ENCODE measurements at regions not wholly inside any gene's neighbourhood (a gene's known extent, or its start where the extent isn't known, plus 50 kb on each side); places are given as distances from the start of the nearest gene placed in this dataset.

DNA sequence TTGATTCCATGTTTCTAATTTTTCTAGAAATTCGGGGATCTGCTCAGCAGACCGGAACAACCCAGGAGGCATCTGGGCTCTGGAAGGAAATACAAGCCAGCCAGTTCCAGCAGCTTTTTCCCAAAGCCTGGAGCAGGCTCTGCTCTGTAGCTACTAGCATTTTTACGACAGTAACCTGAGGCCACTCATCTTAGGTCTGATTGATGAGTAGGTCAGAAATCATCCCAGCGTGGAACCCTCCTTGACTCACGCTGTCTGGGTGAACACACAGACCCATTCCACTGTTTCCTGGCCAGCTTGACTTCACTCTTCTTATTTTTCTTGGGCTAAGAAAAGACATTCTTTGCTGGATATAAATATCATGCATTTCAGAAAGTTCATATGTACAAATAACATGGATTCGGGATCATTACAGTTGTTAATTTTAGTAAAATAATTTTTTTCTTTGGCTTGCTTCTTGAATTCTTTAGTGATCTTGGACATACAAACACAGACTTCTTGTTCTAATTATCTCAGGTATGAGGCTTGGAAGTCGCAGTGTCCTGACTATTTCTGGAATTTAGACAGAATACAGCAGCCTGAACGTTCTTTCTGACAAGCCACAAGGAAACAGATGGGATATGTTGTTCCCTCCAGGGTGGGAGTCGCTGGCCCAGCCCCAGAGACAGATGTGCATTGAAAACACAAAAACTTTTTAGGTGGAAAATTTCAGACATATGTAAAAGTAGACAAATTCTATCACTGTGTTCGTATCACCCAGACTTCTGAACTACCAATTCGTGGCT lies 54.6 kb upstream of the PITRM1 start:
- intact Hi-C loops (cut with micrococcal nuclease) (no loop called here), dilution Hi-C loops (cut with MboI; ENCODE audit: extremely low pct_ligation_motif_present, low sequenced_read_pairs) (no loop called here)
- Histone ChIP-seq H3K9me3 (replicated peaks; ENCODE audit: control insufficient read depth, insufficient read depth, low read length) (no peaks in the 10 kb centered on the region), H3K36me3 (ENCODE audit: control insufficient read depth in 2 of 2, extremely low read depth in 1 of 2, insufficient read depth in 2 of 2, low read length in 2 of 2) (no peaks in the 10 kb centered on the region), H3K79me2 (ENCODE audit: control insufficient read depth, insufficient read depth, low read length) (no peaks in the 10 kb centered on the region), H3K9me1 (replicated peaks; ENCODE audit: control insufficient read depth, extremely low read depth, insufficient read depth, low read length) (no peaks in the 10 kb centered on the region), H4K20me1 (replicated peaks; ENCODE audit: control insufficient read depth, extremely low read depth, insufficient read depth, low read length) (no peaks in the 10 kb centered on the region), H3K27ac (ENCODE audit: insufficient read depth, low read depth, low read length) (no peak overlapping the region), H3K4me1 (ENCODE audit: control insufficient read depth, extremely low read depth, insufficient read depth, low read length) (peaks cover 3% of the 10 kb centered on the region), H3K27me3 (ENCODE audit: control insufficient read depth in 2 of 2, insufficient read depth in 2 of 2, low read length in 2 of 2) (no peaks in the 10 kb centered on the region), H3K4me2 (ENCODE audit: insufficient read depth, low read length) (no peak overlapping the region), H2AFZ (ENCODE audit: low read depth, low read length) (no peak overlapping the region), H3K4me3 (replicated peaks in 1 of 3; ENCODE audit: insufficient read depth in 1 of 3, low read depth in 1 of 3, low read length in 3 of 3) (no peak overlapping the region), H3K9ac (replicated peaks; ENCODE audit: extremely low read depth, insufficient read depth, low read length) (no peak overlapping the region)
- no TSS peak for BruUV-seq (replicated peaks)
- FAIRE-seq (no peak), DNase-seq (ENCODE audit: low read depth, low spot score) (no peak)
- ChIA-PET CTCF (interaction anchor here (0.7 to 1.1 kb wide), 2 partner anchors 13 to 29 kb away, joined by 3 to 5 read pairs; no protein-coding TSS in a partner anchor), POLR2A (no interaction called here)
- TF ChIP-seq, protein P1, sequence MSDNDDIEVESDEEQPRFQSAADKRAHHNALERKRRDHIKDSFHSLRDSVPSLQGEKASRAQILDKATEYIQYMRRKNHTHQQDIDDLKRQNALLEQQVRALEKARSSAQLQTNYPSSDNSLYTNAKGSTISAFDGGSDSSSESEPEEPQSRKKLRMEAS (IDR thresholded peaks at IDR 0.05; ENCODE audit: insufficient read depth, insufficient read length): no peak
- TF ChIP-seq POLR2AphosphoS5 (IDR thresholded peaks at IDR 0.05; ENCODE audit: insufficient read depth, low read depth, low read length) (no peak), POLR2A (IDR thresholded peaks at IDR 0.05; ENCODE audit: low read depth, low read length) (no peak)

DNA sequence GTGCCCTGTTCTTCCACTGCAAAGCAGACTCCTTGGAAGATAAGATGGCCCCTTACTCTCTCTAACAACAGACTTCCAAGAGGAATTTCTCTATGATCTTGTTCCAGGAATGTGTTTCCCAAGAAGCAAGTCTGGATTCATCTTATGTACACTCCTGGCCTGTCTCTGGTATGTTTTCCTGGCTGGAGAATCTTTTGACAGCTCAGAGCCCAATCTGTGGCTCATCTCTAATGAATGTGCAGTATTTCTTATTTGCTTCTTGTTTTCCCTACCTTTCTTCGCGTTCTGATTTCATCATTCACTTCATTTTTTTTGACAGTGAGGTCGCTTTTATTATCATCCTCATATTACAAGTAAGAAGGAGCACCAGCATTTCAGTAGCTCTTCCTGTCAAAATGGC lies 53.0 kb upstream of the PITRM1 start:
- intact Hi-C loops (cut with micrococcal nuclease) (no loop called here), dilution Hi-C loops (cut with MboI; ENCODE audit: extremely low pct_ligation_motif_present, low sequenced_read_pairs) (no loop called here)
- Histone ChIP-seq H3K4me2 (ENCODE audit: insufficient read depth, low read length) (no peak overlapping the region), H3K4me1 (ENCODE audit: control insufficient read depth, extremely low read depth, insufficient read depth, low read length) (peaks cover 9% of the 10 kb centered on the region), H4K20me1 (replicated peaks; ENCODE audit: control insufficient read depth, extremely low read depth, insufficient read depth, low read length) (no peaks in the 10 kb centered on the region), H3K4me3 (replicated peaks in 1 of 3; ENCODE audit: insufficient read depth in 1 of 3, low read depth in 1 of 3, low read length in 3 of 3) (no peak overlapping the region), H3K9me1 (replicated peaks; ENCODE audit: control insufficient read depth, extremely low read depth, insufficient read depth, low read length) (no peaks in the 10 kb centered on the region), H3K9me3 (replicated peaks; ENCODE audit: control insufficient read depth, insufficient read depth, low read length) (no peaks in the 10 kb centered on the region), H3K36me3 (ENCODE audit: control insufficient read depth in 2 of 2, extremely low read depth in 1 of 2, insufficient read depth in 2 of 2, low read length in 2 of 2) (no peaks in the 10 kb centered on the region), H3K27me3 (ENCODE audit: control insufficient read depth in 2 of 2, insufficient read depth in 2 of 2, low read length in 2 of 2) (no peaks in the 10 kb centered on the region), H3K9ac (replicated peaks; ENCODE audit: extremely low read depth, insufficient read depth, low read length) (no peak overlapping the region), H2AFZ (ENCODE audit: low read depth, low read length) (no peak overlapping the region), H3K27ac (ENCODE audit: insufficient read depth, low read depth, low read length) (no peak overlapping the region), H3K79me2 (ENCODE audit: control insufficient read depth, insufficient read depth, low read length) (no peaks in the 10 kb centered on the region)
- TF ChIP-seq EZH2 (IDR thresholded peaks at IDR 0.05; ENCODE audit: borderline replicate concordance, low read depth, low read length, severe bottlenecking): no peak
- TF ChIP-seq, protein P1 (IDR thresholded peaks at IDR 0.05; ENCODE audit: insufficient read depth, insufficient read length): no peak
- no peak for TF ChIP-seq GATA2 (IDR thresholded peaks at IDR 0.05; ENCODE audit: insufficient read depth, insufficient read length, low read depth, low read length)
- TF ChIP-seq, protein P2, sequence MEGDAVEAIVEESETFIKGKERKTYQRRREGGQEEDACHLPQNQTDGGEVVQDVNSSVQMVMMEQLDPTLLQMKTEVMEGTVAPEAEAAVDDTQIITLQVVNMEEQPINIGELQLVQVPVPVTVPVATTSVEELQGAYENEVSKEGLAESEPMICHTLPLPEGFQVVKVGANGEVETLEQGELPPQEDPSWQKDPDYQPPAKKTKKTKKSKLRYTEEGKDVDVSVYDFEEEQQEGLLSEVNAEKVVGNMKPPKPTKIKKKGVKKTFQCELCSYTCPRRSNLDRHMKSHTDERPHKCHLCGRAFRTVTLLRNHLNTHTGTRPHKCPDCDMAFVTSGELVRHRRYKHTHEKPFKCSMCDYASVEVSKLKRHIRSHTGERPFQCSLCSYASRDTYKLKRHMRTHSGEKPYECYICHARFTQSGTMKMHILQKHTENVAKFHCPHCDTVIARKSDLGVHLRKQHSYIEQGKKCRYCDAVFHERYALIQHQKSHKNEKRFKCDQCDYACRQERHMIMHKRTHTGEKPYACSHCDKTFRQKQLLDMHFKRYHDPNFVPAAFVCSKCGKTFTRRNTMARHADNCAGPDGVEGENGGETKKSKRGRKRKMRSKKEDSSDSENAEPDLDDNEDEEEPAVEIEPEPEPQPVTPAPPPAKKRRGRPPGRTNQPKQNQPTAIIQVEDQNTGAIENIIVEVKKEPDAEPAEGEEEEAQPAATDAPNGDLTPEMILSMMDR (IDR thresholded peaks at IDR 0.05; ENCODE audit: extremely low read depth in 1 of 2, insufficient read depth in 1 of 2, low read depth in 1 of 2, low read length in 2 of 2): no peak
- no peak for TF ChIP-seq FOS (IDR thresholded peaks at IDR 0.05; ENCODE audit: borderline replicate concordance, insufficient read depth, low read length)
- TF ChIP-seq POLR2AphosphoS5 (IDR thresholded peaks at IDR 0.05; ENCODE audit: insufficient read depth, low read depth, low read length): no peak
- TF ChIP-seq JUN (IDR thresholded peaks at IDR 0.05; ENCODE audit: borderline replicate concordance, insufficient read depth, insufficient read length, low read depth): no peak
- TF ChIP-seq MYC (IDR thresholded peaks at IDR 0.05; ENCODE audit: low read depth, low read length): no peak
- no peak for TF ChIP-seq POLR2A (IDR thresholded peaks at IDR 0.05; ENCODE audit: low read depth, low read length)
- POLR2A ChIA-PET: no interaction called here
- DNase-seq (ENCODE audit: low read depth, low spot score): no peak
- BruUV-seq (replicated peaks): no TSS peak
- CTCF ChIA-PET: no interaction called here
- FAIRE-seq: no peak
